SU-DHL-6 (cell line): ENCODE measurements at regions not wholly inside any gene's neighbourhood (a gene's known extent, or its start where the extent isn't known, plus 50 kb on each side); places are given as distances from the start of the nearest gene placed in this dataset.

Source experiments
- H2AFZ ChIP-seq: fragments of 200-600 bp; sonication (generic); 2 replicates; pipeline ENCODE4 v1.6.1; 2014; ENCODE audit warnings: low read depth, mild to moderate bottlenecking, moderate library complexity, mixed read lengths, antibody characterized with exemption, low read length; ENCODE audit not compliant: severe bottlenecking
- H3F3A ChIP-seq: fragments of 200-600 bp; shearing (Covaris generic); 2 replicates; pipeline ENCODE4 v1.6.0; 2016; ENCODE audit warnings: antibody characterized with exemption, mild to moderate bottlenecking; ENCODE audit not compliant: insufficient read depth
- H3K27ac ChIP-seq: fragments of 200-600 bp; sonication (generic); 2 replicates; pipeline ENCODE4 v1.5.1; 2016; ENCODE audit warnings: low read depth, mild to moderate bottlenecking, low read length, moderate library complexity, mixed read lengths
- H3K27me3 ChIP-seq: fragments of 200-600 bp; sonication (generic), shearing (Covaris generic); 2 replicates; pipeline ENCODE4 v1.6.0; 2014; ENCODE audit warnings: mild to moderate bottlenecking, low read length
- H3K36me3 ChIP-seq: fragments of 200-600 bp; sonication (generic); 2 replicates; pipeline ENCODE4 v1.6.1; 2014; ENCODE audit warnings: mild to moderate bottlenecking, low read length, mixed read lengths
- H3K4me2 ChIP-seq: fragments of 300-600, 200-600 bp; shearing (Covaris generic), sonication (generic); 2 replicates; pipeline ENCODE4 v1.6.0; 2014; ENCODE audit warnings: low read length, low read depth, mild to moderate bottlenecking; ENCODE audit not compliant: poor library complexity, severe bottlenecking
- H3K4me3 ChIP-seq: fragments of 200-600 bp; sonication (generic); 2 replicates; pipeline ENCODE4 v1.5.1; 2014; ENCODE audit warnings: antibody characterized with exemption, low read length, mild to moderate bottlenecking, mixed read lengths; ENCODE audit not compliant: insufficient read depth, poor library complexity, severe bottlenecking
- H3K79me2 ChIP-seq: fragments of 200-600 bp; sonication (generic); 2 replicates; pipeline ENCODE4 v1.6.1; 2014; ENCODE audit warnings: mild to moderate bottlenecking, low read length, moderate library complexity; ENCODE audit not compliant: insufficient read depth
- H3K9ac ChIP-seq: fragments of 200-600 bp; sonication (generic); 2 replicates; pipeline ENCODE4 v1.7.0; 2014; ENCODE audit warnings: mild to moderate bottlenecking, low read length
- H3K9me2 ChIP-seq: fragments of 200-600 bp; sonication (generic); replicated peaks from 2 replicates; pipeline ENCODE4 v1.6.1; 2014; ENCODE audit warnings: low read length; ENCODE audit not compliant: insufficient read depth
- H3K9me3 ChIP-seq: fragments of 200-600 bp; sonication (generic); 2 replicates; pipeline ENCODE4 v1.6.1; 2014; ENCODE audit warnings: low read length, mixed read lengths; ENCODE audit not compliant: insufficient read depth
- H4K20me1 ChIP-seq: fragments of 200-600 bp; sonication (generic); 2 replicates; pipeline ENCODE4 v1.6.1; 2014; ENCODE audit warnings: low read depth, mild to moderate bottlenecking, antibody characterized with exemption, low read length, moderate library complexity, mixed read lengths
- CTCF ChIP-seq: fragments of 200-600 bp; sonication (generic); IDR thresholded peaks from one replicate; pipeline ENCODE4 v1.5.1; 2017; ENCODE audit warnings: antibody characterized with exemption, mild to moderate bottlenecking, low read length, moderate library complexity; ENCODE audit not compliant: insufficient read depth, poor library complexity, severe bottlenecking
- EZH2phosphoT487 ChIP-seq: fragments of 200-600 bp; sonication (generic), shearing (Covaris generic); conservative IDR thresholded peaks from 2 replicates; pipeline ENCODE4 v1.6.1; 2018; ENCODE audit warnings: mild to moderate bottlenecking, antibody characterized with exemption, low read length, moderate library complexity, mixed read lengths

GRCh38 chr20:48456366-48457192 lies 371.2 kb downstream of the PREX1 start:
- no peaks in the 10 kb centered on the region for H3K27me3 ChIP-seq
- no peak overlapping the region for H3K4me2 ChIP-seq
- no peaks in the 10 kb centered on the region for H3K79me2 ChIP-seq
- no peaks in the 10 kb centered on the region for H3K9me2 ChIP-seq
- no peaks in the 10 kb centered on the region for H3K36me3 ChIP-seq
- no peaks in the 10 kb centered on the region for H4K20me1 ChIP-seq
- no peak overlapping the region for H3K9ac ChIP-seq
- H3K9me3 ChIP-seq: no peaks in the 10 kb centered on the region
- H3F3A ChIP-seq: no peaks in the 10 kb centered on the region
- H2AFZ ChIP-seq: no peak overlapping the region
- no peak overlapping the region for H3K4me3 ChIP-seq
- no peak for TF ChIP-seq CTCF
- no peak for TF ChIP-seq EZH2phosphoT487
- H3K27ac ChIP-seq: no peak overlapping the region

GRCh38 chr20:48455651-48456365 lies 372.0 kb downstream of the PREX1 start:
- Histone ChIP-seq H4K20me1 (no peaks in the 10 kb centered on the region), H3K79me2 (no peaks in the 10 kb centered on the region), H3K4me2 (no peak overlapping the region), H3K4me3 (no peak overlapping the region), H3K9me2 (no peaks in the 10 kb centered on the region), H3K27ac (no peak overlapping the region), H3K9ac (no peak overlapping the region), H2AFZ (no peak overlapping the region), H3F3A (no peaks in the 10 kb centered on the region), H3K27me3 (no peaks in the 10 kb centered on the region), H3K9me3 (no peaks in the 10 kb centered on the region), H3K36me3 (no peaks in the 10 kb centered on the region)
- no peak for TF ChIP-seq EZH2phosphoT487
- no peak for TF ChIP-seq CTCF

GRCh38 chr20:48454671-48455490 lies 372.9 kb downstream of the PREX1 start:
- no peak overlapping the region for H2AFZ ChIP-seq
- no peaks in the 10 kb centered on the region for H4K20me1 ChIP-seq

More at GRCh38 chr20:48454671-48455490, 372.9 kb downstream of the PREX1 start:
- H3K9ac ChIP-seq: no peak overlapping the region
- H3K27me3 ChIP-seq: no peaks in the 10 kb centered on the region
- no peak overlapping the region for H3K4me2 ChIP-seq
- no peak overlapping the region for H3K4me3 ChIP-seq
- no peaks in the 10 kb centered on the region for H3F3A ChIP-seq
- no peaks in the 10 kb centered on the region for H3K36me3 ChIP-seq
- no peaks in the 10 kb centered on the region for H3K9me2 ChIP-seq
- H3K9me3 ChIP-seq: no peaks in the 10 kb centered on the region
- TF ChIP-seq CTCF (no peak), EZH2phosphoT487 (no peak)
- no peaks in the 10 kb centered on the region for H3K79me2 ChIP-seq
- no peak overlapping the region for H3K27ac ChIP-seq
